Sigmoid colon (tissue), 4 donors: ENCODE measurements at regions not wholly inside any gene's neighbourhood (a gene's known extent, or its start where the extent isn't known, plus 50 kb on each side); places are given as distances from the start of the nearest gene placed in this dataset.

ENCODE experiments used
- EP300 ChIP-seq, 4 donors: sonication (generic); formaldehyde crosslinking; IDR thresholded peaks; one replicate each; pipeline ENCODE4 v1.6.1; 2017; ENCODE audit warnings: antibody characterized with exemption in 4 of 4
- POLR2A ChIP-seq, 2 donors: fragments of 450-650 bp; IDR thresholded peaks; one replicate each; pipeline ENCODE4 v1.6.1; 2016; ENCODE audit warnings: antibody characterized with exemption in 2 of 2, mild to moderate bottlenecking in 2 of 2, moderate library complexity in 2 of 2
- TF ChIP-seq, protein P1 (sequence below), 4 experiments: fragments of 450-650 bp in 3 of 4; fragments of 200-600 bp in 1 of 4; IDR thresholded peaks; one replicate each; pipeline ENCODE4 v1.5.1; 2016 to 2019; ENCODE audit warnings: antibody characterized with exemption in 4 of 4, mild to moderate bottlenecking in 3 of 4, moderate library complexity in 2 of 4

DNA sequence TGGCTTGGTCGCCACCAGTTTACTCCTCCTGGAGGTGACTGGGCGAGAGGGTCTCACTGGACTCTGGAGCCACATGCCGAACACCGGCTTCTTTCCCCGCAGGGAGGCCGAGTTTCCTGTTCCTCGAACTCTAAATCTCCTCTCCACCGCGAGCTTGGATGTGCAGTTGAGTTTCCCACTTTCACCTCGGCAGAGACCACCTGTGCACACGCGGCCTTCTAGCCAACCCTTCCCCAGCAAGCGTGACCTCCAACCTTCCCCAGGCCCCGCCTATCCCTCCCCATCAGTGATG is 380.1 kb downstream of the IRX2 start:
- TF ChIP-seq, protein P1, sequence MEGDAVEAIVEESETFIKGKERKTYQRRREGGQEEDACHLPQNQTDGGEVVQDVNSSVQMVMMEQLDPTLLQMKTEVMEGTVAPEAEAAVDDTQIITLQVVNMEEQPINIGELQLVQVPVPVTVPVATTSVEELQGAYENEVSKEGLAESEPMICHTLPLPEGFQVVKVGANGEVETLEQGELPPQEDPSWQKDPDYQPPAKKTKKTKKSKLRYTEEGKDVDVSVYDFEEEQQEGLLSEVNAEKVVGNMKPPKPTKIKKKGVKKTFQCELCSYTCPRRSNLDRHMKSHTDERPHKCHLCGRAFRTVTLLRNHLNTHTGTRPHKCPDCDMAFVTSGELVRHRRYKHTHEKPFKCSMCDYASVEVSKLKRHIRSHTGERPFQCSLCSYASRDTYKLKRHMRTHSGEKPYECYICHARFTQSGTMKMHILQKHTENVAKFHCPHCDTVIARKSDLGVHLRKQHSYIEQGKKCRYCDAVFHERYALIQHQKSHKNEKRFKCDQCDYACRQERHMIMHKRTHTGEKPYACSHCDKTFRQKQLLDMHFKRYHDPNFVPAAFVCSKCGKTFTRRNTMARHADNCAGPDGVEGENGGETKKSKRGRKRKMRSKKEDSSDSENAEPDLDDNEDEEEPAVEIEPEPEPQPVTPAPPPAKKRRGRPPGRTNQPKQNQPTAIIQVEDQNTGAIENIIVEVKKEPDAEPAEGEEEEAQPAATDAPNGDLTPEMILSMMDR (IDR thresholded peaks at IDR 0.05) = no peak
- TF ChIP-seq POLR2A (IDR thresholded peaks at IDR 0.05) = no peak
- TF ChIP-seq EP300 (IDR thresholded peaks at IDR 0.05) = no peak
